NB4 (cell line): ENCODE measurements at regions not wholly inside any gene's neighbourhood (a gene's known extent, or its start where the extent isn't known, plus 50 kb on each side); places are given as distances from the start of the nearest gene placed in this dataset.

Source experiments
- MYC ChIP-seq: IDR thresholded peaks from 2 replicates; pipeline ENCODE4 v1.6.1; 2011; ENCODE audit warnings: low read depth, low read length
- POLR2A ChIP-seq: IDR thresholded peaks from 2 replicates; pipeline ENCODE4 v1.6.1; 2011; ENCODE audit warnings: mild to moderate bottlenecking; ENCODE audit not compliant: insufficient read length; ENCODE audit errors: extremely low read depth
- TF ChIP-seq, protein P1 (sequence below): IDR thresholded peaks from 2 replicates; pipeline ENCODE4 v1.6.1; 2011; ENCODE audit warnings: low read depth, low read length
- TF ChIP-seq, protein P2 (sequence below): IDR thresholded peaks from one replicate; pipeline ENCODE4 v1.5.1; 2012; ENCODE audit warnings: low read depth, low read length

DNA sequence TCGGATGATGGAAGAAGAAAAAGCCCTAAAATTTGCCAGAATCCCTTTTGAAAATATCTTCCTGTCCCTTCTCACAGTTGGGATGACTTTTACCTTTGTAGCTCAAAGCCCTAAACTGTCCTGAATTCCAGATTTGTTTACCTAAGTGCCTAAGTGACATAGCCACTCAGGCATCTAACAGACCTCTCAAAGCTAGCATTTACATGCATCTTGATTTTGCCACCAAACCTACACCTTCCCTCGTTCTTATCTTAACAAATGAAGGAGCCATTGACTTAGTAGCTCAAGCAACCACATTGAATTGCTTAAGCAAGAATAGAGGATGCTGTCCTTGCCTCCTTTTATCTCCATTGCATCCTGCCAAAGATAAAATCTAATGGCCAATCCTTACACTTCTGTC is 198.4 kb upstream of the NTM start:
- TF ChIP-seq, protein P1, sequence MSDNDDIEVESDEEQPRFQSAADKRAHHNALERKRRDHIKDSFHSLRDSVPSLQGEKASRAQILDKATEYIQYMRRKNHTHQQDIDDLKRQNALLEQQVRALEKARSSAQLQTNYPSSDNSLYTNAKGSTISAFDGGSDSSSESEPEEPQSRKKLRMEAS = no peak
- TF ChIP-seq, protein P2, sequence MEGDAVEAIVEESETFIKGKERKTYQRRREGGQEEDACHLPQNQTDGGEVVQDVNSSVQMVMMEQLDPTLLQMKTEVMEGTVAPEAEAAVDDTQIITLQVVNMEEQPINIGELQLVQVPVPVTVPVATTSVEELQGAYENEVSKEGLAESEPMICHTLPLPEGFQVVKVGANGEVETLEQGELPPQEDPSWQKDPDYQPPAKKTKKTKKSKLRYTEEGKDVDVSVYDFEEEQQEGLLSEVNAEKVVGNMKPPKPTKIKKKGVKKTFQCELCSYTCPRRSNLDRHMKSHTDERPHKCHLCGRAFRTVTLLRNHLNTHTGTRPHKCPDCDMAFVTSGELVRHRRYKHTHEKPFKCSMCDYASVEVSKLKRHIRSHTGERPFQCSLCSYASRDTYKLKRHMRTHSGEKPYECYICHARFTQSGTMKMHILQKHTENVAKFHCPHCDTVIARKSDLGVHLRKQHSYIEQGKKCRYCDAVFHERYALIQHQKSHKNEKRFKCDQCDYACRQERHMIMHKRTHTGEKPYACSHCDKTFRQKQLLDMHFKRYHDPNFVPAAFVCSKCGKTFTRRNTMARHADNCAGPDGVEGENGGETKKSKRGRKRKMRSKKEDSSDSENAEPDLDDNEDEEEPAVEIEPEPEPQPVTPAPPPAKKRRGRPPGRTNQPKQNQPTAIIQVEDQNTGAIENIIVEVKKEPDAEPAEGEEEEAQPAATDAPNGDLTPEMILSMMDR = no peak
- no peak for TF ChIP-seq POLR2A
- no peak for TF ChIP-seq MYC
